ENCODE measurements at regions not wholly inside any gene's neighbourhood (a gene's known extent, or its start where the extent isn't known, plus 50 kb on each side); places are given as distances from the start of the nearest gene placed in this dataset.

GRCh38 chr1:115170961-115171392 is 81.7 kb upstream of the TSPAN2 start (continued):
- TF ChIP-seq NANOG (IDR thresholded peaks at IDR 0.05; ENCODE audit: insufficient read depth, low read depth, low read length, poor library complexity, severe bottlenecking) (no peak), POLR2A (IDR thresholded peaks at IDR 0.05; ENCODE audit: control extremely low read depth in 1 of 2, low read depth in 2 of 2, low read length in 2 of 2) (no peak), BRCA1 (IDR thresholded peaks at IDR 0.05; ENCODE audit: low read depth, low read length) (no peak), SP4 (IDR thresholded peaks at IDR 0.05; ENCODE audit: low read length) (no peak), CTCF (IDR thresholded peaks at IDR 0.05; ENCODE audit: control extremely low read depth in 1 of 3, insufficient read depth in 1 of 3, low read depth in 1 of 3, low read length in 3 of 3) (no peak), USF2 (IDR thresholded peaks at IDR 0.05; ENCODE audit: low read length) (no peak)

Data from H1 (cell line).